Hepatocyte (in vitro differentiated cells): ENCODE measurements at regions not wholly inside any gene's neighbourhood (a gene's known extent, or its start where the extent isn't known, plus 50 kb on each side); places are given as distances from the start of the nearest gene placed in this dataset.

Experiments used
- DNase-seq: peaks from one replicate; pipeline ENCODE4 v3.0.0-alpha.2; 2016; ENCODE audit warnings: low spot score
- H2AFZ ChIP-seq: fragments of 200-600 bp; sonication (generic); 2 replicates; pipeline ENCODE4 v1.6.0; 2016; ENCODE audit warnings: antibody characterized with exemption, mild to moderate bottlenecking
- H3K27ac ChIP-seq: fragments of 200-600 bp; sonication (generic); 2 replicates; pipeline ENCODE4 v1.5.1; 2016; ENCODE audit warnings: mild to moderate bottlenecking
- H3K27me3 ChIP-seq: fragments of 200-600 bp; sonication (generic); 2 replicates; pipeline ENCODE4 v1.6.1; 2016
- H3K36me3 ChIP-seq: fragments of 200-600 bp; sonication (generic); replicated peaks from 2 replicates; pipeline ENCODE4 v1.5.1; 2016; ENCODE audit warnings: low read depth; ENCODE audit not compliant: insufficient read depth
- H3K4me1 ChIP-seq: fragments of 200-600 bp; sonication (generic); 2 replicates; pipeline ENCODE4 v1.5.1; 2016; ENCODE audit warnings: mild to moderate bottlenecking, moderate library complexity; ENCODE audit not compliant: insufficient read depth
- H3K4me2 ChIP-seq: fragments of 200-600 bp; sonication (generic); 2 replicates; pipeline ENCODE4 v1.6.0; 2016
- H3K4me3 ChIP-seq: fragments of 200-600 bp; sonication (generic); 2 replicates; pipeline ENCODE4 v1.5.1; 2016; ENCODE audit warnings: mild to moderate bottlenecking
- H3K79me2 ChIP-seq: fragments of 200-600 bp; sonication (generic); 2 replicates; pipeline ENCODE4 v1.6.0; 2017; ENCODE audit warnings: mild to moderate bottlenecking
- H3K9me2 ChIP-seq: fragments of 200-600 bp; sonication (generic); replicated peaks from 2 replicates; pipeline ENCODE4 v1.6.0; 2017; ENCODE audit warnings: mild to moderate bottlenecking; ENCODE audit not compliant: insufficient read depth
- H3K9me3 ChIP-seq: fragments of 200-600 bp; sonication (generic); 2 replicates; pipeline ENCODE4 v1.5.1; 2016; ENCODE audit warnings: low read depth, mild to moderate bottlenecking
- H4K20me1 ChIP-seq: fragments of 200-600 bp; sonication (generic); 2 replicates; pipeline ENCODE4 v1.6.0; 2016; ENCODE audit warnings: mild to moderate bottlenecking; ENCODE audit not compliant: insufficient read depth, poor library complexity, severe bottlenecking
- CTCF ChIP-seq: fragments of 200-600 bp; sonication (generic); IDR thresholded peaks from 2 replicates; pipeline ENCODE4 v1.5.1; 2016; ENCODE audit warnings: antibody characterized with exemption, mild to moderate bottlenecking; ENCODE audit not compliant: poor library complexity
- EZH2 ChIP-seq: fragments of 200-600 bp; sonication (generic); IDR thresholded peaks from 2 replicates; pipeline ENCODE4 v1.6.1; 2016; ENCODE audit warnings: antibody characterized with exemption, mild to moderate bottlenecking, borderline replicate concordance
- EZH2phosphoT487 ChIP-seq: fragments of 200-600 bp; sonication (generic); IDR thresholded peaks from one replicate; pipeline ENCODE4 v1.6.1; 2018; ENCODE audit warnings: antibody characterized with exemption, mild to moderate bottlenecking, low read depth, moderate library complexity; ENCODE audit not compliant: unreplicated experiment, severe bottlenecking
- WGBS: methylation state at CpG from one replicate; pipeline ENCODE4 v1.1.6; 2016; ENCODE audit warnings: low lambda C conversion rate; ENCODE audit errors: missing lambda C conversion rate; 5-methylcytosine and 5-hydroxymethylcytosine counted together

GRCh38 chr4:181966104-181966551 is 277.1 kb upstream of the TENM3 start:
- Histone ChIP-seq H3K79me2 (no peaks in the 10 kb centered on the region), H3K4me3 (no peak overlapping the region), H3K4me1 (peaks cover 5% of the 10 kb centered on the region), H3K36me3 (no peaks in the 10 kb centered on the region), H3K4me2 (no peak overlapping the region), H4K20me1 (no peaks in the 10 kb centered on the region), H2AFZ (no peak overlapping the region), H3K27ac (no peak overlapping the region), H3K9me3 (no peaks in the 10 kb centered on the region), H3K27me3 (no peaks in the 10 kb centered on the region), H3K9me2 (no peaks in the 10 kb centered on the region)
- WGBS, result 72% methylated on average over 1 of the region's 1 CpG
- TF ChIP-seq EZH2 (no peak), EZH2phosphoT487 (no peak), CTCF (no peak)
- no peak for DNase-seq

- Histone ChIP-seq H3K4me3 (no peak overlapping the region), H3K36me3 (no peaks in the 10 kb centered on the region), H3K9me2 (no peaks in the 10 kb centered on the region), H2AFZ (no peak overlapping the region), H3K27me3 (no peaks in the 10 kb centered on the region), H3K9me3 (no peaks in the 10 kb centered on the region), H3K4me2 (no peak overlapping the region), H3K27ac (no peak overlapping the region), H3K4me1 (no peaks in the 10 kb centered on the region), H4K20me1 (no peaks in the 10 kb centered on the region), H3K79me2 (no peaks in the 10 kb centered on the region)
- no peak for DNase-seq
- TF ChIP-seq CTCF (no peak), EZH2phosphoT487 (no peak), EZH2 (no peak)
- 45% methylated on average over 3 of the region's 3 CpGs for WGBS
Measured at GRCh38 chr4:181967401-181967800, 275.8 kb upstream of the TENM3 start.

GRCh38 chr4:181968371-181968770 is 274.8 kb upstream of the TENM3 start:
- no peak for DNase-seq
- Histone ChIP-seq H3K79me2 (no peaks in the 10 kb centered on the region), H3K36me3 (no peaks in the 10 kb centered on the region), H2AFZ (no peak overlapping the region), H3K4me1 (no peaks in the 10 kb centered on the region), H4K20me1 (no peaks in the 10 kb centered on the region), H3K27ac (no peak overlapping the region), H3K4me2 (no peak overlapping the region), H3K4me3 (no peak overlapping the region), H3K9me3 (no peaks in the 10 kb centered on the region), H3K9me2 (no peaks in the 10 kb centered on the region), H3K27me3 (no peaks in the 10 kb centered on the region)
- TF ChIP-seq EZH2 (no peak), EZH2phosphoT487 (no peak), CTCF (no peak)
- 93% methylated on average over 6 of the region's 6 CpGs for WGBS

- DNase-seq, result no peak
- Histone ChIP-seq H2AFZ (no peak overlapping the region), H3K4me2 (no peak overlapping the region), H3K4me3 (no peak overlapping the region), H3K9me3 (no peaks in the 10 kb centered on the region), H3K9me2 (no peaks in the 10 kb centered on the region), H3K27ac (no peak overlapping the region), H3K36me3 (no peaks in the 10 kb centered on the region), H4K20me1 (no peaks in the 10 kb centered on the region), H3K27me3 (no peaks in the 10 kb centered on the region), H3K79me2 (no peaks in the 10 kb centered on the region), H3K4me1 (no peaks in the 10 kb centered on the region)
- 96% methylated on average over 5 of the region's 5 CpGs for WGBS
- TF ChIP-seq EZH2phosphoT487 (no peak), EZH2 (no peak), CTCF (no peak)
Measured at GRCh38 chr4:181969151-181969550, 274.1 kb upstream of the TENM3 start.
